GM18861 (cell line): ENCODE measurements at regions not wholly inside any gene's neighbourhood (a gene's known extent, or its start where the extent isn't known, plus 50 kb on each side); places are given as distances from the start of the nearest gene placed in this dataset.
"Not testable (repeated sequence)": the region's sequence is repeated elsewhere in the genome, so short reads cannot be mapped to it uniquely, and the experiment has no call there.

Source experiments
- ATAC-seq: cut with Tn5 transposase; IDR thresholded peaks from one replicate; pipeline ENCODE4 v1.9.1; 2021; ENCODE audit not compliant: unreplicated experiment

DNA sequence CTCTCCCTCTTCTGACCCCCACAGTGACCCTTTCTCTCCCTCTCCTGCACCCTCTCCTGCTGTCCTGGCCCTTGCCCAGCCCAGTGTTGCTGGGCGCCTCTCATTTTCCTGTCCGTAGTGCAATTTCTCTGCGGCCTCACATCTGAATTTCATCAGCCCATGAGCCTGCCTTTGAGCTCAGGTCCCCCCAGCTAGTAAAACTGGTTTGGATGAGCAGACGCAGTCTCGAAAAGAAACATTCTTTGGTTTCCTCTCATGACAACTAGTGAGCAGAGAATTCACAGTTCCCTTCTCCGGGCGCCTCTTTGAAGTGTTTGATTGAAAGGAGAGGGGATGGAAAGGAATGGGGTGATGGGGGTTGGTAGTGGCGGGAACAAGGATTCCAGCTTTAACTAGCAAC, 126.0 kb upstream of the CADM1 start:
- ATAC-seq, result no peak

DNA sequence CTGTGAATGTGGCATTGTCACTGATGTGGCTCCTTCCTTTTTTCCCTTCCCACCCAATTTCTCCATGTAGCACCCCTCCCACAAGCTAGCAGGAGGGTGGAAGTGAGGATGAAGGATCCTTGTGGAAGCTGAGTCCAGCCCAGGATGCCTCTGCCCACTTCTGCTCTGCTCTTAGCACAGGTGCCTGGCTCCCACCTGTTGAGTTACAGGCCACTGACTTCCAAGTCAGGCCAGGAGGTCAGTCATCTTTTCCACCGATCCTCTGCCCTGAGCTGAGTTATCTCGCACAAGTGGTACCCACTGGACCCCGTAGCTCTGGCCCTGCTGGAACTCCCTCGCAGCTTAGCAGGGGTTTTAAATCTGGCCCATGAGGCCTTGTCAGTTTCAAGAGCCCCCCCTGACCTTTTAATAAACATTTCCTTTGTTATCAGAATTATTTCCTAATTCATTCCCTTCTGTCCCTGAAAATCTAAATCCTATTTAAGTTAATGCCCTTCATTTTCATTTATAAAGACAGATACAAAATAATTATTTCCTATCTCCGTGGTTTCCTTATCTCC, 125.3 kb upstream of the CADM1 start:
- ATAC-seq, result no peak

DNA sequence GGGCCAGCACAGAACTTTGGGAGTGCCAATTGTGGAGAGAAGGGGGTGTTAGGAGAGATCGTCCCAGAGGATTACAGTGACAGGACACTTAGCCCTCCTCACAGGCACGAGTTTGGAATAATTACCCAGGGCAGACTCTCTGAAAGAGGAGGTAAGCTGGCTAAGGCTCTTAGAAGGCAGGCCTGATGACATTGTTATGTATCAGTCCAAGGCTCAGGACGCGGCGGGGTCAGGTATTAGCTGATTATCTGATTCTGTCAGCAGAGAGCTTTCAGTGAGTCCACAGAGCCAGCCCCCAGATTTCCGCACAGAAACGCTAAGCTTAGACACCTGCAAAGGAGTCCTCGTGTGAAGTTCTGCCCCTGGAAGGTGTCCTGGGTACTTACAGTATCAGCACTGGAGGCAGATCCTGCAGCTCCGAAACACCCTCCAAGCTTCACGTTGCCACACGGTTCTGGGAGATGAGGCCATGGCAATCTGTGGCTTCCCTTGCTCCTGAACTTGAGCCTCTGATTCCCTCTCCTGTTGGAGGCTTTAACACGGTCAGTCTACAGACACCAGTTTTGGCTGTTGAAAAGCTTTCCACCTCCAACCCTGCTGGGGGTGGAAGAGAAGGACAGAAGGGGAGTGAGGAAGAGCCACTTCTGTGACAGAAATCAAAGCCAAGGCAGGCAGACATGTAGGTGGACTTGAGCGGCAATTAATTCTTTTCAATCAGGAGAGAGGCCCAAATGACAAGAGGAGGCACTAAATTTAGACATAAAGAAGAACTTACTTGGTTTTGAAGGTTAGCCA, 123.6 kb upstream of the CADM1 start:
- ATAC-seq, result no peak

GRCh38 chr11:115627071-115627470, 122.9 kb upstream of the CADM1 start:
- no peak for ATAC-seq

GRCh38 chr11:115626414-115626813, 122.2 kb upstream of the CADM1 start:
- no peak for ATAC-seq

GRCh38 chr11:115625502-115625901, 121.3 kb upstream of the CADM1 start:
- no peak for ATAC-seq

DNA sequence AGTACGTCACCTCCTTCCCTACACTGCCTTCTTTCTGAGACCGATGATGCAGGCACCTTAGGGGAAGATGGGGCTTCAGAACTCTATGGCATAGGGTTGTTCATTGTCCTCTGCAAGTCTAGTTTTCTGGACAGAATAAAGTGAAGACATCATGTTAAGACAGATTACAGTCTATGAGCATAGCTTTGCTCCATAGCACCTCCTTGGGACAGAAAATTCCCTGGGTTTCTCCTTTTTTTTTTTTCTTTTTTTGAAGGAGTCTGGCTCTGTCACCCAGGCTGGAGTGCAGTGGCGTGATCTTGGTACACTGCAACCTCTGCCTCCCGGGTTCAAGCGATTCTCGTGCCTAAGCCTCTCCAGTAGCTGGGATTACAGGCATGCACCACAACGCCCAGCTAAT, 119.8 kb upstream of the CADM1 start:
- no peak for ATAC-seq

- ATAC-seq, result no peak
Measured at GRCh38 chr11:115623021-115623451, 118.8 kb upstream of the CADM1 start.

DNA sequence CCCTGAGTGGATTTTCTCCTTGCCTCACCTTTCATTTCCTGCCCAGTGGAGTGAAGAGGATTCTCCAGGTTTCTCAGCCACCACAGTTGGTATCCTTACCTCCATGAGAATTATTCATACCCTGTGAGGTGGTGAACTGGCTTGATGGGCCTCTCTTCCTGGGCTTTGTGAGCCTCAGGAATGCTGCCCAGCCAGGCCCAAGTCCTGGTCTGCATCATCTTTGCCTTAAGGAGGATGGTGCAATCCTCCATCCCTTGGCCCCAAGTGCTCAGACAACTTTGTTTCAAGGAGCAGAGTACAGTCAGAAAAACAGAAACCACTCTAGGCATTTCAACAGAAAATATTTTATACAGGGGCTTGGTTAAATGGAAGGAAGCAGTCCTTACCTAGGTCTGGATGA, 114.2 kb upstream of the CADM1 start:
- no peak for ATAC-seq

- no peak for ATAC-seq
Measured at GRCh38 chr11:115617767-115618166, 113.6 kb upstream of the CADM1 start.

DNA sequence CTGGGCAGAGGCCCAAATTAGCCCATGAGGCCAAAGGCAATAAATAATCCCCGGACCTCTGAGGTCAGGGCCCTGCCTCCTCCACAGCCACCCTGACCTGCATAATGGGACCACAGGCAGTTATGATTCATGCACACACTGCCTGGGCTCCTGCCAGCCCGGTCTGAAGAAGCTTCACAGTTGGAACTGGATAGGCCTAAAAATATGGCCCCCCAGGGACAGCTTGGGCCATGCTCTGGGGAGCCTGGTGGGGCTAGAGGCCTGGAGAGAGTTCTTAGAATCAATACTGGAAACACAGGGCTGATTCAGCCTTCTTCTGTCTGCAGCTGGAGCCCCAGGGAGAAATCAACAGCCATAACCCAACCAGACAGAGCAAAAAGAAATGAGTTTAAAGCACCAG, 112.8 kb upstream of the CADM1 start:
- ATAC-seq, result no peak

GRCh38 chr11:115613986-115614632, 109.9 kb upstream of the CADM1 start:
- ATAC-seq, result no peak

DNA sequence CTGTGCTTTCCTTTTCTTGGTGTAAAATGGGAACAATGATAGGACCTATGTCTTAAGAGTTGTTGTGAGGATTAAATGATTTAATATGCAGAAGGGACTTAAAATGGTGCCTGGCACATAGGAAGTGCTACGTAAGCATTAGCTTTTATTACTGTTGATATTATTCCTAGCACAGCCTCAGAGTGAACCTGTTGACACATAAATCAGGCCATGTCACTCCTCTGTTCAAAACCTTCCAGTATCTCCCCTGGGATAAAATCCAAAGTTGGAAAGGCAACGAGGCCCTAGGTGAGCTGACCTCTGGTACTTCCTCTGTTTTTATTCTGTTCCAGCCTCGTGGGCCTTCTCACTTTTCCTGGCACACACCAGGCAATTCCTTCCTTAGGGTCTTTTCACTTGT, 108.8 kb upstream of the CADM1 start:
- ATAC-seq, result no peak

GRCh38 chr11:115612046-115612730, 108.0 kb upstream of the CADM1 start:
- ATAC-seq, result no peak

DNA sequence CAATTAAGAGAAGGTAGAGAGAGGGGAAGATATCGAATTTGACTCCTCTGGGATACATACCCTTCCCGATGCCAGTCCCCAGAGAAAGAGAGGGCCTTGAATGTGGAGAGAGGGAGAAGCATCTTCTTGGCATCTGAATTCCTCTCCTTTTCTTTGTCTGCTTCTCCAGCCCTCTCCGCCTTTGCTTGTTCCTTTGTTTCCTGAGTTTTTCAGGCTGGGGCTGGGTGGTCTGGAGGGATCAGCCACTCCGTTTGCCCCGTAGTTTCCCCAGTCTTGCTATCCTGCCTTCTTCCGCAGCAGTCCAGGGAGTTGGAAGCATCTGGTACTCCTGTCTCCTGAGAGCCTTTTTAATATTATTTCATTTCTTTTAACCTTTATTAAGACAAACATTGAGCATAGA, 107.1 kb upstream of the CADM1 start:
- ATAC-seq, result no peak

DNA sequence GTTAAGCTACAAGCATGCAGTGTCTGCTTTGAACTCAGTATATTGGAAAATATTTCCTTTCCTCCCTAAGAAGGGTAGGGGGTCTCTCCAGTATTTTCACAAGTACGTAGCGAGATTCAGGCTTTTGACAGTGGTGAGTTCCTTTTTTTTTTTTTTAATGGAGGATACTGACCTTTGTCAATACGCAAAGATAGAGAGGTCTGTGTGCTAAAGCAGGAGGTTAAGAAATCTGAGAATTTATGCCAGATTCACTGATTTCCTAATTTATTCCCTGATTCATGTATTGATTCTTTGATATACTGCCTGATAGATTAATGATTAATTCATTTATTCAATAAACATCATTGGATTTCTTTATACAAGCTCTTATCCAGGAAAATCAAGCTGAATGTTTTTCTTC, 106.7 kb upstream of the CADM1 start:
- no peak for ATAC-seq

DNA sequence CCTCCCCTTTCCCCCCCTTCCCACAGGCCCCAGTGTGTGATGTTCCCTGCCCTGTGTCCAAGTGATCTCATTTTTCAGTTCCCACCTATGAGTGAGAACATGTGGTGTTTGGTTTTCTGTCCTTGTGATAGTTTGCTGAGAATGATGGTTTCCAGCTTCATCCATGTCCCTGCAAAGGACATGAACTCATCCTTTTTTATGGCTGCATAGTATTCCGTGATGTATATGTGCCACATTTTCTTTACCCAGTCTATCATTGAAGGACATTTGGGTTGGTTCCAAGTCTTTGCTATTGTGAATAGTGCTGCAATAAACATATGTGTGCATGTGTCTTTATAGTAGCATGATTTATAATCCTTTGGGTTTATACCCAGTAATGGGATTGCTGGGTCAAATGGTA, 106.0 kb upstream of the CADM1 start:
- not testable (repeated sequence) for ATAC-seq

DNA sequence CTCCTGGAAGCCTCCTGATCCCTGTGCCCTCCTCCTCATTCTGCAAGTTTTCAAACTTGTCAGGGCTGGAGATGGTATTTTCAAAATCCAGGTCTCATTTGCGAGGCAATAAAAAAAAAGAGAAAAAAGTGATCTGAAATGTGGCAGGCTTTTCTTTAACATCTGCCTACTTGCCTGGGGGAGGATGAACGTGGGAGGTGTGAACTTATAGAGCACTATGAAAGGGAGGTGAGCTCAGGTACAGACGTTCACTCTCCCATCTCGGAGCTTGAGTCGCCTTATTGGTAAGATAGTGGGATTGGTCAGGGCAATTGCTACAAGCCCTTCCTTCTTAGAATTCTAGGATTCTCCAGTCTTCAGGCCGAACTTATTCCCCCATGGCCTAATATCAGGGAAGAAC, 104.8 kb upstream of the CADM1 start:
- ATAC-seq, result no peak

DNA sequence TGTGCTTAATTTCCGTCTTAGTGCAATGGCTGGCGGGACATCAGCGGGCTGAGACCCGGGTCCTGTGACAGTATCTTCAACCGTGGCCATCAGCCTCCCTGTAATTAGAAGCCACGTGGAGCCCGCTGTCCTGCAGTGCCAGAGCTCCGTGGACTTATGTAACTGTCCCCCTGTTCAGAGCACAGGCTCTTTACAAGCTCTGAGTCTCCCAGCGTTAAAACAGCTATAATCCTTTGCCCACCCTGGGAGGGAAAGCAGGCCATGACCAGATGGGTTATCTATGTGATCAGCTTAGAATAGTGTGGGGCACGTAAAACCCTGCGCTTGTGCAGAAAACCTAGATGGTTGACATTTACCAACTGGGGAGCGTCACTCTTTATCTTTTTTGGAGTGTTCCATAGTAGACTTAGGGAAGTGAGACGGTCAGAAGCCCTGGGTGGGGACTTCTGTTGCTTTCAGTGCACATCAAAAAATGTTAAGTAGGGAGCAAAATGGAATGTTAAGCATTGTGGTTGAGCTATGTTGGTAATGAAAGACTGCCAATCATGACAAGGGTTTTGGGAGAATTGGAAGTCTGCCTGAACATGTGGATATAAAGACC, 103.5 kb upstream of the CADM1 start:
- no peak for ATAC-seq

DNA sequence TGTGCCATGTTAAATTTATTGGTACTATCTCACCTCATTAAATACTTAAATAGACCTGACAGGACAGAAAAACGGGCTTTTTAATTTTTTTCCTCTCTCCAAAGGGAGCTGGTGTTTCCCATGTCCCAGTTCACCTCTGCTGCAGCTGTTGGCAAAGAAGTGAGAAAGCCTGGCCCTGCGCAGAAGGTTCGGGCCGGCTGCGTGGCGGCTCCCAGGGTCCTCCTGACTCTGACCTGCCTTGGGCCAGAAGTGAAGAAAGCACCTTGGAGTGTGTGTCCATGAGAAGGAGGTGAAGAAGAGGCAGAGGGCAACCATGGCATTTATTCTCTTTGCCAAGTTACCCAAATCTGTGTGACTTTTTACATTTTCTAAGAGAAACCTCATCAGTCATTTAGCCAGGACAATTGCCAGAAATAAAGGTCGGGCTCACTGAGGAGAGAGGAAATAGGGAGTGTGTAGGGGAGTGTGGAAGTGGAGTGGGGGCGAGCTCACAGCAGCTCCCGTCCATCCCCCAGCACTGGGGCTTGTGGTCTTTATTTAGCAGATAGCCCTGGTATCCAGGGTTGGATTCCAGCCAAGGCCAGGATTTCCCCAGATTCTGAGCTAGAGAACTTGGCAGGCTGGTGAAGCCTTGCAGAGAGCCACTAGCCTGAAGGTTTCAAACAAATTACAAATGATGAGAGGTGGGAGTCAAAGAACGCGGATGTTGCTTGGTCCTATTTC, 102.4 kb upstream of the CADM1 start:
- ATAC-seq, result no peak
